GM19455 (cell line): ENCODE measurements at regions not wholly inside any gene's neighbourhood (a gene's known extent, or its start where the extent isn't known, plus 50 kb on each side); places are given as distances from the start of the nearest gene placed in this dataset.
"Not testable (repeated sequence)": the region's sequence is repeated elsewhere in the genome, so short reads cannot be mapped to it uniquely, and the experiment has no call there.

Experiments used
- ATAC-seq: cut with Tn5 transposase; IDR thresholded peaks from one replicate; pipeline ENCODE4 v1.9.1; 2021; ENCODE audit not compliant: unreplicated experiment

GRCh38 chr4:4670869-4671268 is 129.0 kb upstream of the STX18 start:
- ATAC-seq = no peak

GRCh38 chr4:4668355-4669210 is 126.7 kb upstream of the STX18 start:
- no peak for ATAC-seq

GRCh38 chr4:4667622-4668081 is 125.8 kb upstream of the STX18 start:
- no peak for ATAC-seq

- ATAC-seq = no peak
These were observed 125.1 kb upstream of the STX18 start for GRCh38 chr4:4666693-4667621.

- ATAC-seq = no peak
These were observed 124.3 kb upstream of the STX18 start for GRCh38 chr4:4666187-4666586.

- no peak for ATAC-seq
These were observed 122.4 kb upstream of the STX18 start for GRCh38 chr4:4664234-4664633.

GRCh38 chr4:4663028-4663427 is 121.2 kb upstream of the STX18 start:
- ATAC-seq = no peak

- no peak for ATAC-seq
These were observed 120.4 kb upstream of the STX18 start for GRCh38 chr4:4662230-4662629.

GRCh38 chr4:4659871-4660651 is 118.2 kb upstream of the STX18 start:
- ATAC-seq = no peak

- no peak for ATAC-seq
These were observed 116.2 kb upstream of the STX18 start for GRCh38 chr4:4658052-4658451.

- ATAC-seq = no peak
These were observed 115.1 kb upstream of the STX18 start for GRCh38 chr4:4656977-4657376.

GRCh38 chr4:4655901-4656300 is 114.1 kb upstream of the STX18 start:
- ATAC-seq = no peak

GRCh38 chr4:4655011-4655410 is 113.2 kb upstream of the STX18 start:
- no peak for ATAC-seq

GRCh38 chr4:4651811-4652755 is 110.2 kb upstream of the STX18 start:
- ATAC-seq = no peak

GRCh38 chr4:4647041-4647440 is 105.2 kb upstream of the STX18 start:
- ATAC-seq = no peak

GRCh38 chr4:4645743-4646142 is 103.9 kb upstream of the STX18 start:
- no peak for ATAC-seq

- not testable (repeated sequence) for ATAC-seq
These were observed 102.4 kb upstream of the STX18 start for GRCh38 chr4:4644277-4644676.

GRCh38 chr4:4643743-4644142 is 101.9 kb upstream of the STX18 start:
- ATAC-seq = not testable (repeated sequence)

GRCh38 chr4:4643306-4643705 is 101.5 kb upstream of the STX18 start:
- ATAC-seq = no peak

GRCh38 chr4:4642496-4643000 is 100.7 kb upstream of the STX18 start:
- no peak for ATAC-seq
